H1 (cell line): ENCODE measurements at regions not wholly inside any gene's neighbourhood (a gene's known extent, or its start where the extent isn't known, plus 50 kb on each side); places are given as distances from the start of the nearest gene placed in this dataset.

Experiments
- CHD7 ChIP-seq: fragments of 300-600 bp; sonication (generic); IDR thresholded peaks from 2 replicates; pipeline ENCODE4 v1.7.1; 2012; ENCODE audit warnings: low read length, moderate library complexity, mild to moderate bottlenecking, inconsistent platforms; ENCODE audit not compliant: insufficient replicate concordance

- TF ChIP-seq CHD7 = no peak
Observed at GRCh38 chr1:114331936-114332335, 178.3 kb upstream of the SYT6 start (continued).
